ENCODE measurements at regions not wholly inside any gene's neighbourhood (a gene's known extent, or its start where the extent isn't known, plus 50 kb on each side); places are given as distances from the start of the nearest gene placed in this dataset.
"Not testable (repeated sequence)": the region's sequence is repeated elsewhere in the genome, so short reads cannot be mapped to it uniquely, and the experiment has no call there.

- TF ChIP-seq TSHZ2 (CRISPR knock-in tag; IDR thresholded peaks at IDR 0.05) (no peak), SNAI2 (CRISPR knock-in tag; IDR thresholded peaks at IDR 0.05) (no peak), ZC3H10 (CRISPR knock-in tag; IDR thresholded peaks at IDR 0.05) (no peak), POU6F1 (CRISPR knock-in tag; IDR thresholded peaks at IDR 0.05; ENCODE audit: borderline replicate concordance, low read depth) (no peak), BACH2 (CRISPR knock-in tag; IDR thresholded peaks at IDR 0.05; ENCODE audit: borderline replicate concordance) (no peak), PPARA (CRISPR knock-in tag; IDR thresholded peaks at IDR 0.05; ENCODE audit: borderline replicate concordance) (no peak), CSDC2 (CRISPR knock-in tag; IDR thresholded peaks at IDR 0.05) (no peak)
Measured at GRCh38 chr3:190178779-190179178, 58.1 kb upstream of the P3H2 start (continued).

GRCh38 chr3:190176933-190177525 is 56.3 kb upstream of the P3H2 start:
- not testable (repeated sequence) for ATAC-seq

GRCh38 chr3:190176106-190176505 is 55.4 kb upstream of the P3H2 start:
- not testable (repeated sequence) for ATAC-seq

- TF ChIP-seq ZNF70 (CRISPR knock-in tag; IDR thresholded peaks at IDR 0.05) (no peak), CSDC2 (CRISPR knock-in tag; IDR thresholded peaks at IDR 0.05) (no peak), ZNF8 (CRISPR knock-in tag; IDR thresholded peaks at IDR 0.05) (no peak), OSR1 (CRISPR knock-in tag; IDR thresholded peaks at IDR 0.05) (no peak), ESRRG (CRISPR knock-in tag; IDR thresholded peaks at IDR 0.05) (no peak)
- ATAC-seq: no peak
Measured at GRCh38 chr3:190175490-190175889, 54.8 kb upstream of the P3H2 start.

GRCh38 chr3:190174471-190174870 is 53.8 kb upstream of the P3H2 start:
- no peak for ATAC-seq
- no peak for TF ChIP-seq GLIS3 (CRISPR knock-in tag; IDR thresholded peaks at IDR 0.05)
- no peak for TF ChIP-seq ESRRG (CRISPR knock-in tag; IDR thresholded peaks at IDR 0.05)
- TF ChIP-seq CSRNP3 (CRISPR knock-in tag; IDR thresholded peaks at IDR 0.05): no peak
- TF ChIP-seq PPARA (CRISPR knock-in tag; IDR thresholded peaks at IDR 0.05; ENCODE audit: borderline replicate concordance): no peak
- TF ChIP-seq OSR1 (CRISPR knock-in tag; IDR thresholded peaks at IDR 0.05): no peak
- TF ChIP-seq SNAI2 (CRISPR knock-in tag; IDR thresholded peaks at IDR 0.05): no peak
- no peak for TF ChIP-seq ISL1 (CRISPR knock-in tag; IDR thresholded peaks at IDR 0.05)
- no peak for TF ChIP-seq ZFP30 (CRISPR knock-in tag; IDR thresholded peaks at IDR 0.05)
- no peak for TF ChIP-seq RARB (CRISPR knock-in tag; IDR thresholded peaks at IDR 0.05)

- peak; percentile 40; the same call in 2 of the 3 replicates for ATAC-seq
- no peak for TF ChIP-seq OSR1 (CRISPR knock-in tag; IDR thresholded peaks at IDR 0.05)
- no peak for TF ChIP-seq ZFP3 (CRISPR knock-in tag; IDR thresholded peaks at IDR 0.05)
- no peak for TF ChIP-seq PPARA (CRISPR knock-in tag; IDR thresholded peaks at IDR 0.05; ENCODE audit: borderline replicate concordance)
- no peak for TF ChIP-seq RARB (CRISPR knock-in tag; IDR thresholded peaks at IDR 0.05)
- TF ChIP-seq ZC3H10 (CRISPR knock-in tag; IDR thresholded peaks at IDR 0.05): no peak
- no peak for TF ChIP-seq TSHZ2 (CRISPR knock-in tag; IDR thresholded peaks at IDR 0.05)
- TF ChIP-seq ZNF565 (CRISPR knock-in tag; conservative IDR thresholded peaks at IDR 0.05; ENCODE audit: low read depth): no peak
- TF ChIP-seq CREB5 (CRISPR knock-in tag; IDR thresholded peaks at IDR 0.05; ENCODE audit: low read depth): no peak
- no peak for TF ChIP-seq ZNF70 (CRISPR knock-in tag; IDR thresholded peaks at IDR 0.05)
Measured at GRCh38 chr3:190173426-190173825, 52.7 kb upstream of the P3H2 start.

Measured in SK-N-SH treated with all-trans-retinoic acid at 6 μM for 48 hours (cell line).